ENCODE measurements at regions not wholly inside any gene's neighbourhood (a gene's known extent, or its start where the extent isn't known, plus 50 kb on each side); places are given as distances from the start of the nearest gene placed in this dataset.

GRCh38 chr1:80989455-80989854 is 811.3 kb upstream of the ADGRL2 start:
- TF ChIP-seq ZNF274 (IDR thresholded peaks at IDR 0.05; ENCODE audit: low read depth, low read length) (no peak), YY1 (IDR thresholded peaks at IDR 0.05; ENCODE audit: insufficient read depth, insufficient read length) (no peak), SUZ12 (IDR thresholded peaks at IDR 0.05; ENCODE audit: extremely low read depth, insufficient read depth, insufficient read length) (no peak)
